NAMALWA (cell line): ENCODE measurements at regions not wholly inside any gene's neighbourhood (a gene's known extent, or its start where the extent isn't known, plus 50 kb on each side); places are given as distances from the start of the nearest gene placed in this dataset.
"Not testable (repeated sequence)": the region's sequence is repeated elsewhere in the genome, so short reads cannot be mapped to it uniquely, and the experiment has no call there.

Experiments
- DNase-seq: peaks from one replicate; pipeline ENCODE4 v3.0.0-alpha.2; 2015; ENCODE audit warnings: low spot score

- no peak for DNase-seq
Measured at GRCh38 chr12:94856324-94856723, 147.2 kb downstream of the NDUFA12 start.

GRCh38 chr12:94855853-94856252 is 147.6 kb downstream of the NDUFA12 start:
- no peak for DNase-seq

GRCh38 chr12:94851396-94852028 is 152.0 kb downstream of the NDUFA12 start:
- DNase-seq, result peak; percentile 11

- no peak for DNase-seq
Measured at GRCh38 chr12:94849411-94849976, 154.0 kb downstream of the NDUFA12 start.

- DNase-seq, result no peak
Measured at GRCh38 chr12:94848966-94849365, 154.5 kb downstream of the NDUFA12 start.

- DNase-seq, result no peak
Measured at GRCh38 chr12:94845110-94845509, 158.4 kb downstream of the NDUFA12 start.

- no peak for DNase-seq
Measured at GRCh38 chr12:94844452-94844851, 159.0 kb downstream of the NDUFA12 start.

- no peak for DNase-seq
Measured at GRCh38 chr12:94841904-94842610, 161.4 kb downstream of the NDUFA12 start.

GRCh38 chr12:94841177-94841576 is 162.3 kb downstream of the NDUFA12 start:
- DNase-seq, result no peak

- DNase-seq, result no peak
Measured at GRCh38 chr12:94839347-94839746, 164.2 kb downstream of the NDUFA12 start.

- not testable (repeated sequence) for DNase-seq
Measured at GRCh38 chr12:94836952-94837670, 166.4 kb downstream of the NDUFA12 start.

- no peak for DNase-seq
Measured at GRCh38 chr12:94834036-94834625, 169.4 kb downstream of the NDUFA12 start.

GRCh38 chr12:94832780-94833681 is 170.5 kb downstream of the NDUFA12 start:
- DNase-seq, result no peak

GRCh38 chr12:94832105-94832504 is 171.4 kb downstream of the NDUFA12 start:
- DNase-seq, result no peak

- DNase-seq, result peak; percentile 84
Measured at GRCh38 chr12:94831081-94831751, 172.3 kb downstream of the NDUFA12 start.

- no peak for DNase-seq
Measured at GRCh38 chr12:94829552-94829951, 173.9 kb downstream of the NDUFA12 start.

GRCh38 chr12:94819011-94819410 is 168.7 kb upstream of the TMCC3 start:
- DNase-seq, result no peak

GRCh38 chr12:94817695-94818075 is 167.3 kb upstream of the TMCC3 start:
- no peak for DNase-seq

GRCh38 chr12:94817201-94817600 is 166.8 kb upstream of the TMCC3 start:
- DNase-seq, result not testable (repeated sequence)

- DNase-seq, result not testable (repeated sequence)
Measured at GRCh38 chr12:94816746-94817145, 166.4 kb upstream of the TMCC3 start.

GRCh38 chr12:94815958-94816357 is 165.6 kb upstream of the TMCC3 start:
- no peak for DNase-seq
